ENCODE measurements at regions not wholly inside any gene's neighbourhood (a gene's known extent, or its start where the extent isn't known, plus 50 kb on each side); places are given as distances from the start of the nearest gene placed in this dataset.

GRCh38 chr1:228884615-228885566, 149.6 kb downstream of the RHOU start (continued):
- TF ChIP-seq RERE (CRISPR knock-in tag; IDR thresholded peaks at IDR 0.05; ENCODE audit: low read depth) (0 out of 2 replicates have a peak, but pooled peaks have one; percentile 16), NR2F2 (IDR thresholded peaks at IDR 0.05; ENCODE audit: borderline replicate concordance, low read depth) (peak; percentile 66), SOX13 (IDR thresholded peaks at IDR 0.05) (peak; percentile 16; the same call in 1 of the 2 replicates), SOX13 (CRISPR knock-in tag; conservative IDR thresholded peaks at IDR 0.05 in 1 of 2, IDR thresholded peaks at IDR 0.05 in 1 of 2) (peak in 1 of 2 experiments; percentile 89; a peak in 2 of 4 replicates), SP5 (CRISPR knock-in tag; IDR thresholded peaks at IDR 0.05; ENCODE audit: borderline replicate concordance, low read depth) (no peak), ZNF740 (CRISPR knock-in tag; IDR thresholded peaks at IDR 0.05) (no peak), ZNF547 (CRISPR knock-in tag; IDR thresholded peaks at IDR 0.05) (no peak), POLR2A (IDR thresholded peaks at IDR 0.05; ENCODE audit: insufficient read depth in 1 of 2, low read depth in 2 of 2, low read length in 2 of 2) (no peak), ZSCAN31 (CRISPR knock-in tag; IDR thresholded peaks at IDR 0.05; ENCODE audit: low read depth) (no peak), TBP (CRISPR knock-in tag; IDR thresholded peaks at IDR 0.05) (no peak), RXRA (CRISPR knock-in tag; IDR thresholded peaks at IDR 0.05) (no peak), NFIC (IDR thresholded peaks at IDR 0.05; ENCODE audit: low read length) (peak; percentile 73; the same call in 1 of the 2 replicates), FOSL2 (CRISPR knock-in tag; IDR thresholded peaks at IDR 0.05) (no peak; the same call in 1 of the 2 replicates), ZNF607 (CRISPR knock-in tag; IDR thresholded peaks at IDR 0.05; ENCODE audit: borderline replicate concordance) (no peak), SALL2 (CRISPR knock-in tag; IDR thresholded peaks at IDR 0.05) (no peak), GLMP (CRISPR knock-in tag; IDR thresholded peaks at IDR 0.05; ENCODE audit: borderline replicate concordance) (no peak), ZNF792 (CRISPR knock-in tag; IDR thresholded peaks at IDR 0.05) (0 out of 2 replicates have a peak, but pooled peaks have one; percentile 58), ZNF503 (CRISPR knock-in tag; IDR thresholded peaks at IDR 0.05) (0 out of 2 replicates have a peak, but pooled peaks have one; percentile 54), SOX6 (IDR thresholded peaks at IDR 0.05) (no peak), SOX6 (CRISPR knock-in tag; IDR thresholded peaks at IDR 0.05) (peak; percentile 92), ZNF446 (CRISPR knock-in tag; IDR thresholded peaks at IDR 0.05) (no peak), AKAP8 (CRISPR knock-in tag; IDR thresholded peaks at IDR 0.05) (no peak), ELF1 (CRISPR knock-in tag; IDR thresholded peaks at IDR 0.05) (no peak)

Measured in HepG2 (cell line).